PFSK-1 (cell line): ENCODE measurements at regions not wholly inside any gene's neighbourhood (a gene's known extent, or its start where the extent isn't known, plus 50 kb on each side); places are given as distances from the start of the nearest gene placed in this dataset.

Experiments
- FOXP2 ChIP-seq: optimal IDR thresholded peaks from 2 replicates; pipeline ENCODE3; 2011; ENCODE audit warnings: borderline replicate concordance, control low read depth, inconsistent platforms; ENCODE audit not compliant: insufficient read depth; ENCODE audit errors: extremely low read length, extremely low read depth
- POLR2AphosphoS5 ChIP-seq: IDR thresholded peaks from 2 replicates; pipeline ENCODE4 v1.6.1; 2012; ENCODE audit warnings: low read depth, mild to moderate bottlenecking, control low read depth, low read length, moderate library complexity
- SIN3A ChIP-seq: IDR thresholded peaks from 2 replicates; pipeline ENCODE4 v1.6.1; 2012; ENCODE audit warnings: mild to moderate bottlenecking, low read length, moderate library complexity, borderline replicate concordance; ENCODE audit not compliant: insufficient read depth
- TAF1 ChIP-seq: IDR thresholded peaks from 2 replicates; pipeline ENCODE4 v1.6.1; 2012; ENCODE audit warnings: low read length, control low read depth, borderline replicate concordance; ENCODE audit not compliant: insufficient read depth
- TF ChIP-seq, protein P1 (sequence below), 2 experiments: IDR thresholded peaks; 2 replicates each; pipeline versions ENCODE4 v1.6.1 to v1.8.0; 2011 to 2012; ENCODE audit warnings: low read depth in 2 of 2, low read length in 2 of 2, control low read depth in 1 of 2, inconsistent platforms in 1 of 2, mild to moderate bottlenecking in 1 of 2, moderate library complexity in 1 of 2; ENCODE audit not compliant: insufficient read depth in 1 of 2

DNA sequence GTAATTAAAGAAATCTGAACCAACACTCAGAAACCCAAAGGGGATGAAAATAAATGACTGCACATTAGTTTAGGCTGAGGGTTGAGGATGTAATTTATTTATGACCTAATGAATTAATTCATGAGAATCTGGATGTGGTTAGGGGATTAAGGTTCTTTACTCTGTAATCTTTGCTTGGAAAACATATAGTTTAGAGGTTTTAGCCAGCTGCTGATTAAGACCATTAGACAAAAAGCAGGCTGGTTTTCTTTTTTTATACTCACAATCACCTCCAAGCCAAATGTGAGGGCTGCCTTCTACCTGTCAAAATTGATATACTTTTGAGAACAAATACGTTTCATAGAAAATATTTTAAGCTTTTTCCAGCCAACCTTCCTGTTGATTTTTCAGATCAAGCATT is 2705.8 kb downstream of the PCDH7 start:
- TF ChIP-seq POLR2AphosphoS5 = no peak
- TF ChIP-seq, protein P1, sequence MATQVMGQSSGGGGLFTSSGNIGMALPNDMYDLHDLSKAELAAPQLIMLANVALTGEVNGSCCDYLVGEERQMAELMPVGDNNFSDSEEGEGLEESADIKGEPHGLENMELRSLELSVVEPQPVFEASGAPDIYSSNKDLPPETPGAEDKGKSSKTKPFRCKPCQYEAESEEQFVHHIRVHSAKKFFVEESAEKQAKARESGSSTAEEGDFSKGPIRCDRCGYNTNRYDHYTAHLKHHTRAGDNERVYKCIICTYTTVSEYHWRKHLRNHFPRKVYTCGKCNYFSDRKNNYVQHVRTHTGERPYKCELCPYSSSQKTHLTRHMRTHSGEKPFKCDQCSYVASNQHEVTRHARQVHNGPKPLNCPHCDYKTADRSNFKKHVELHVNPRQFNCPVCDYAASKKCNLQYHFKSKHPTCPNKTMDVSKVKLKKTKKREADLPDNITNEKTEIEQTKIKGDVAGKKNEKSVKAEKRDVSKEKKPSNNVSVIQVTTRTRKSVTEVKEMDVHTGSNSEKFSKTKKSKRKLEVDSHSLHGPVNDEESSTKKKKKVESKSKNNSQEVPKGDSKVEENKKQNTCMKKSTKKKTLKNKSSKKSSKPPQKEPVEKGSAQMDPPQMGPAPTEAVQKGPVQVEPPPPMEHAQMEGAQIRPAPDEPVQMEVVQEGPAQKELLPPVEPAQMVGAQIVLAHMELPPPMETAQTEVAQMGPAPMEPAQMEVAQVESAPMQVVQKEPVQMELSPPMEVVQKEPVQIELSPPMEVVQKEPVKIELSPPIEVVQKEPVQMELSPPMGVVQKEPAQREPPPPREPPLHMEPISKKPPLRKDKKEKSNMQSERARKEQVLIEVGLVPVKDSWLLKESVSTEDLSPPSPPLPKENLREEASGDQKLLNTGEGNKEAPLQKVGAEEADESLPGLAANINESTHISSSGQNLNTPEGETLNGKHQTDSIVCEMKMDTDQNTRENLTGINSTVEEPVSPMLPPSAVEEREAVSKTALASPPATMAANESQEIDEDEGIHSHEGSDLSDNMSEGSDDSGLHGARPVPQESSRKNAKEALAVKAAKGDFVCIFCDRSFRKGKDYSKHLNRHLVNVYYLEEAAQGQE (IDR thresholded peaks at IDR 0.05; ENCODE audit: insufficient read depth in 1 of 2, low read depth in 2 of 2, low read length in 2 of 2) = no peak
- TF ChIP-seq SIN3A = no peak
- no peak for TF ChIP-seq FOXP2
- TF ChIP-seq TAF1 = no peak

DNA sequence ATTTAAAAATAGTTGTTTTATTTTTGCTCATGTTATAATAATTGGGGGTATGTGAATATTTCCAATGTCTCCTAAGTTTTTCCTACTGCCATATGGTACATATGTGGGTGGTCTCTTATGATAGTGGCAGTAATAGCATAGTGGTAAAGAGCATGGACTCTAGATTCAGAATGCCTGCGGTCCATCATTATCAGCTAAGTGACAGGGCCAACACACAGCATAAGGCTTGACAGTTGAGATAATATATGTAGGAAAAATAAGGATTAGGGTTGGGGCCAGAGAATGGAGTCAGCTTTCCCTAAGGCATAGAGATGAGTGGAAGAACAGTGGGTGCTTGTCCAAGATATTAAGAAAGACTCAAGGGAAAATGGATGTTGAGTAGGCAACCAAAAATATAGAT is 2707.5 kb downstream of the PCDH7 start:
- TF ChIP-seq POLR2AphosphoS5 = no peak
- TF ChIP-seq SIN3A = no peak
- TF ChIP-seq TAF1 = no peak

DNA sequence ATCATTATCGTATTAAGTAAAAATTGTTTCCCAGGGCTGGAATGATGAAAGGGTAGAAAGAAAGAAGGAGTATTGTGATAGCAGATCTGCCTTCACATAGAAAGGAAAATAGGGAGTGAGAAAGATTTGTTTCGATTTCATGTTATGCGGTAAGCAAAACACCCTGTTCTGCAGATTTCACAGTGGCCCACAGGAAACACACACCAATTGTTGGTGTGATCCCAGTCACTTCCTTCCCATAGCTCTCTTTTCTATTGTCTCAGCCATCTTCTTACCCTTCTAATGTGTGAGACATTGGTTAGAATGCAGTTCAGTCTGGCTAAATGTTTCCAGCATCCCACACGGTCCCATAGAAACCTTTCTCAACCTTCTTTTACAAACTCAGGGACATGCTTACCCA is 2709.8 kb downstream of the PCDH7 start:
- TF ChIP-seq POLR2AphosphoS5 (no peak), TAF1 (no peak), FOXP2 (no peak), SIN3A (no peak)
- TF ChIP-seq, protein P1 (IDR thresholded peaks at IDR 0.05; ENCODE audit: insufficient read depth in 1 of 2, low read depth in 2 of 2, low read length in 2 of 2) = no peak

DNA sequence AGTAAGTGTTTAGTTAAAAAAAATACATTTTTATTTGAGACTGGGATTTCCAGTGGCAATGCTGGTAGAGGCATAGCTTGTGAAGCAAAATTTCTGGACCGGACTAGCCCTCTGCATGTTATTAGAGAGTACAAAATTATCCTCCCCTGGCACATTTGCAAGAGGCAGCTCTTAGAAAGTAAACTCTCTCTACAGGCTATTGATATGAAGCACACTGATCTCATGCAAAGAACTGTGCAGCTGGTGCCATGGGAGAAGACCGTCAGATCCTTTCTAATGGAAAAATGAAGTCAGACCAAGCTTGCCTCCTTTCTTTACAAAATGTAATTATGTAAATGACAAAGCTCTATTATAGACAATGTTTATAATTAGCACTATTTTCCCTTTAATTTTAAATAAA is 2717.2 kb downstream of the PCDH7 start:
- no peak for TF ChIP-seq FOXP2
- TF ChIP-seq POLR2AphosphoS5 = no peak
- TF ChIP-seq SIN3A = no peak
- no peak for TF ChIP-seq TAF1
- TF ChIP-seq, protein P1 (IDR thresholded peaks at IDR 0.05; ENCODE audit: insufficient read depth in 1 of 2, low read depth in 2 of 2, low read length in 2 of 2) = no peak

DNA sequence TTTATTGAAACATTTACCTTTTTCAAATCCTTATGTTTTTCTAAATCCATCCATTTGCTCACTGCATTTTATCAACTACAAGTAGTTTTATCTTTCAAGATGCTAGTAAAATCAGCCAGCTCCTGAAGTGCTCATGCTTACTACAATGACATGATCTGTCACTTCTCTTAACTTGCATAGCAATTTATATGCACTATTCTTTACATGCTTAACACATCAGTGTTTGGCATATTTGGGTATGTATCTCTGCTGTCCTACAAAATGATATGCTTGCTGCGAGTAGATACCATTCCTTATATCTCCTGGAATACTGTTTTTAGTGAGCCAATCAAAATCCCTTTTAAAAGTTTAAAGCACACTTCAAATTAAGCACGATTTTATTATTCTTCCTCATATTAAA is 2726.8 kb downstream of the PCDH7 start:
- TF ChIP-seq POLR2AphosphoS5 (no peak), SIN3A (no peak)
- TF ChIP-seq, protein P1 (IDR thresholded peaks at IDR 0.05; ENCODE audit: insufficient read depth in 1 of 2, low read depth in 2 of 2, low read length in 2 of 2) = no peak
